Stomach (tissue), 8 donors: ENCODE measurements at regions not wholly inside any gene's neighbourhood (a gene's known extent, or its start where the extent isn't known, plus 50 kb on each side); places are given as distances from the start of the nearest gene placed in this dataset.

Source experiments
- DNase-seq, 2 donors: peaks; one replicate each; pipeline versions ENCODE4 v3.0.0 to v3.0.0-alpha.2; 2013 to 2019
- H3K27ac ChIP-seq, 5 donors: fragments of 200-600 bp in 4 of 5; sonication (generic) in 4 of 5; one replicate each; pipeline ENCODE4 v1.5.1; 2013 to 2019; ENCODE audit warnings: mild to moderate bottlenecking in 1 of 5, moderate library complexity in 1 of 5
- H3K27me3 ChIP-seq, 3 donors: fragments of 200-600 bp; sonication (generic); one replicate each; pipeline ENCODE4 v1.5.1; 2017 to 2019; ENCODE audit warnings: mixed run types in 1 of 3
- H3K36me3 ChIP-seq, 4 donors: fragments of 200-600 bp; sonication (generic); 1 replicate in 3 of 4; 2 replicates in 1 of 4; pipeline ENCODE4 v1.5.1; 2016 to 2019
- H3K4me1 ChIP-seq, 4 donors: fragments of 200-600 bp; sonication (generic); one replicate each; pipeline ENCODE4 v1.5.1; 2016 to 2019
- H3K4me3 ChIP-seq, 4 donors: fragments of 200-600 bp; sonication (generic) in 3 of 4; one replicate each; pipeline ENCODE4 v1.5.1; 2016 to 2019; ENCODE audit warnings: mild to moderate bottlenecking in 1 of 4
- H3K9me3 ChIP-seq, 4 donors: fragments of 200-600 bp; sonication (generic); one replicate each; pipeline ENCODE4 v1.5.1; 2016 to 2019
- EP300 ChIP-seq: sonication (generic); formaldehyde crosslinking; IDR thresholded peaks from one replicate; pipeline ENCODE4 v1.6.1; 2017; ENCODE audit warnings: antibody characterized with exemption
- POLR2A ChIP-seq, 4 donors: fragments of 450-650 bp; IDR thresholded peaks; one replicate each; pipeline ENCODE4 v1.6.1; 2016; ENCODE audit warnings: antibody characterized with exemption in 4 of 4, control low read depth in 2 of 4, mild to moderate bottlenecking in 1 of 4, moderate library complexity in 1 of 4
- POLR2AphosphoS5 ChIP-seq, 3 donors: sonication (generic); formaldehyde crosslinking; IDR thresholded peaks; one replicate each; pipeline ENCODE4 v1.6.1; 2016; ENCODE audit warnings: antibody characterized with exemption in 3 of 3
- WGBS, 5 donors: extraction: QIAGEN DNeasy Blood & Tissue Kit in 3 of 5; methylation state at CpG; one replicate each; pipeline versions ENCODE4 v1.1.5 to v1.1.7; 2013 to 2018; 5-methylcytosine and 5-hydroxymethylcytosine counted together
- intact Hi-C: fragments of 100-400 bp; cut with DNase I; formaldehyde crosslinking; loops from one replicate; pipeline ENCODE4 v1.15.1; 2023; ENCODE audit warnings: low total_unique reads
- TF ChIP-seq, protein P1 (sequence below), 7 experiments: fragments of 450-650 bp in 4 of 7; fragments of 200-600 bp in 3 of 7; sonication (generic) in 3 of 7; IDR thresholded peaks; one replicate each; pipeline ENCODE4 v1.5.1; 2016 to 2019; ENCODE audit warnings: antibody characterized with exemption in 7 of 7, control low read depth in 2 of 7, mild to moderate bottlenecking in 1 of 7
- donor health status: healthy with polysubstance abuse.
- donor health status: Bipolar disorder and iron deficiency.
- donor health status: healthy.

DNA sequence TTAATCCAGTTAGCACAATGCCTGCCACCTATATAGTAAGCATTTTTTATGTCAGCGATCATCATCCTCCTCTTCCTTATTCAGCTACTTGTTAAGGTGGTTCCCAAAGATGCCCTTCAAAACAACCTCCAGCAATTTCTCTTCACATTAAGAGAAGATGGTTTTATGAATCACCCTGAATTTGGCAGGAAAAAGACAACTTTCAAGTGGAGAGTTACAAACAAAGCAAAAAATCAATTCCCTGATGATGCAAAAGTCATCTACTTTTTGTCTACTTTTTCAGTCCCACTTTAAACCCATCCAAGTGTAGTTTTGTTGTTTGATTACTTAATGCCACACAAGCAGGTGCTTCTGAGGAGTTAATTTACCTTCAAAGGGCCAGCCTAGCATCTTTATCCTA lies 139.1 kb upstream of the SERP2 start:
- Histone ChIP-seq H3K4me1 (peaks cover 23 to 60% (median 41%) of the 10 kb centered on the region in 4 donors), H3K9me3 (no peaks in the 10 kb centered on the region), H3K36me3 (no peaks in the 10 kb centered on the region), H3K4me3 (no peak overlapping the region), H3K27me3 (no peaks in the 10 kb centered on the region), H3K27ac (peak overlapping the region in 2 of 5 donors; percentile 89)
- DNase-seq: no peak
- WGBS, 5 donors: 88 to 99% (median 96%) methylated on average over 1 of the region's 1 CpG
- intact Hi-C loops: no loop called here
- TF ChIP-seq EP300 (no peak), POLR2AphosphoS5 (IDR thresholded peaks at IDR 0.05) (no peak), POLR2A (IDR thresholded peaks at IDR 0.05) (no peak)
- TF ChIP-seq, protein P1, sequence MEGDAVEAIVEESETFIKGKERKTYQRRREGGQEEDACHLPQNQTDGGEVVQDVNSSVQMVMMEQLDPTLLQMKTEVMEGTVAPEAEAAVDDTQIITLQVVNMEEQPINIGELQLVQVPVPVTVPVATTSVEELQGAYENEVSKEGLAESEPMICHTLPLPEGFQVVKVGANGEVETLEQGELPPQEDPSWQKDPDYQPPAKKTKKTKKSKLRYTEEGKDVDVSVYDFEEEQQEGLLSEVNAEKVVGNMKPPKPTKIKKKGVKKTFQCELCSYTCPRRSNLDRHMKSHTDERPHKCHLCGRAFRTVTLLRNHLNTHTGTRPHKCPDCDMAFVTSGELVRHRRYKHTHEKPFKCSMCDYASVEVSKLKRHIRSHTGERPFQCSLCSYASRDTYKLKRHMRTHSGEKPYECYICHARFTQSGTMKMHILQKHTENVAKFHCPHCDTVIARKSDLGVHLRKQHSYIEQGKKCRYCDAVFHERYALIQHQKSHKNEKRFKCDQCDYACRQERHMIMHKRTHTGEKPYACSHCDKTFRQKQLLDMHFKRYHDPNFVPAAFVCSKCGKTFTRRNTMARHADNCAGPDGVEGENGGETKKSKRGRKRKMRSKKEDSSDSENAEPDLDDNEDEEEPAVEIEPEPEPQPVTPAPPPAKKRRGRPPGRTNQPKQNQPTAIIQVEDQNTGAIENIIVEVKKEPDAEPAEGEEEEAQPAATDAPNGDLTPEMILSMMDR (IDR thresholded peaks at IDR 0.05): no peak

DNA sequence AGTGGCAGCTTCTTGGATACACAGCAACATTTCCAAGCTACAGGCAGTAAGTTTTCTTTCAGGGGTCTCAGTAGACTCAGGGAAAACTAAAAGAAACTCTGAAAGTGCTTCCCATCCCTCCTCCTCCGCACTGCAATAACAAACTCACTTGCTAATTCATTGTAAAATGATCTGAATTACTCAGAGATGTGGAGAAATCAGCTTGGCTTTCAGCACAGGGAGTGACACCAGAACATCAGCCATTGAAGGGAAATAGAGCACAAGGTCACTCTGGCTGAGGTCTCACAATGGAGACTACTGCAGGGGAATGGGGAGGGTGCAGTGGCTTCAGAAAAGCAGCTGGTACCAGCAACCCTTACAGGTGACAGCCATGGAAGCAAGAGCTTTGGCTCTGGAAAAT lies 137.3 kb upstream of the SERP2 start:
- WGBS, 5 donors: 76 to 95% (median 93%) methylated on average over 1 of the region's 1 CpG
- peaks cover 23 to 53% (median 38%) of the 10 kb centered on the region in 4 donors for H3K4me1 ChIP-seq
- H3K27ac ChIP-seq: peak overlapping the region; percentile 2 to 89 (median 84)
- no peaks in the 10 kb centered on the region for H3K27me3 ChIP-seq
- no peaks in the 10 kb centered on the region for H3K36me3 ChIP-seq
- intact Hi-C loops: no loop called here
- no peaks in the 10 kb centered on the region for H3K9me3 ChIP-seq
- no peak overlapping the region for H3K4me3 ChIP-seq
- TF ChIP-seq, protein P1 (IDR thresholded peaks at IDR 0.05): no peak
- TF ChIP-seq POLR2AphosphoS5 (IDR thresholded peaks at IDR 0.05): peak in 1 of 3 donors; percentile 18
- no peak for DNase-seq

DNA sequence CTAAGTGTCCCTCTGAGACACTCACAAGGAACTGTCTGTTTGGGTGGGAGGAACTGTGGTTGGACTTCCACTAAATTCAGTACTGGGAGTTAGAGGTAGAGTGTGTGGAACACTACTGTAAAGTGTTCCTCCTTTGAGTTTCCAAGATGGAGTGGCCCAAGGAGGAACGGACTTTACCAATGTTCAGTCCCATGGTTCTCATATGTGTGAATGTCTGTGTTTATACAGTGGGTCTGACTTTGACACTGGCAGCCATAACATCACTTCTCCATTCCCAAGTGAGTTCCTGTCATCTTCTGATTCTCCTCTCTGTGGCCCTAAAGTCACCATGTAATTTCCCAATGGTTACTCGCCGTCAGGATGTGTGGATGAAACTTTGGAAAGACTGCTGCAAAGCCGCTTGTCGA lies 136.8 kb upstream of the SERP2 start:
- TF ChIP-seq, protein P1 (IDR thresholded peaks at IDR 0.05): no peak
- TF ChIP-seq POLR2A (IDR thresholded peaks at IDR 0.05) (no peak), POLR2AphosphoS5 (IDR thresholded peaks at IDR 0.05) (no peak), EP300 (no peak)
- Histone ChIP-seq H3K36me3 (no peaks in the 10 kb centered on the region), H3K4me3 (no peak overlapping the region), H3K27me3 (no peaks in the 10 kb centered on the region), H3K4me1 (peaks cover 19 to 49% (median 34%) of the 10 kb centered on the region in 4 donors), H3K9me3 (no peaks in the 10 kb centered on the region), H3K27ac (peak overlapping the region; percentile 2 to 89 (median 84))
- 68 to 82% (median 80%) methylated on average over 5 of the region's 5 CpGs for WGBS, 5 donors
- DNase-seq: no peak
- intact Hi-C loops: no loop called here

DNA sequence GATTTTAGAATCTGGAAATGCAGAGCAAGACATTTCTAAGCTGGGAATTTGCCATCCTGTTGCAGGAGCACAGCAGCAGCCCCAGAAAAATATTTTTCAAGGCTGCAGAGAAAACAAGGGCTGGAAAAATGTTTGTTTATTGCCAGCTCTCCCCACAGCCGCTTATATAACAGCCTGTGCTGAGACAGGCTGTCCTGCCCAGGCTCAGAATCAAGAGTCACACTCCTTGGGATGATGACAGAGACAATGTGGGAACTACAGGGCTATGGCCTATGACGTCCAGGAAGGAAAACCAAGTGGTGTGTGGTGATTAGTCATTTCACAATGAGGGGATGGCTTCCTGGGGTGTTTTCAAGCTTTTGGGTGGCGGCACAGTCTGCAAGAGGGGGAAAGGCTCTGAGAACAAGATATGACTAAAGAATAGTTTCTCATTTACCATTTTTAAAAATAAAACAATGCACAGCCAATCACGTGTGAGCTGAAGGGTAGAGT lies 136.3 kb upstream of the SERP2 start:
- intact Hi-C loops: no loop called here
- peak overlapping the region; percentile 2 to 89 (median 84) for H3K27ac ChIP-seq
- H3K9me3 ChIP-seq: no peaks in the 10 kb centered on the region
- peak in 1 of 2 donors; percentile 77 for DNase-seq
- 29 to 51% (median 47%) methylated on average over 4 of the region's 4 CpGs for WGBS, 5 donors
- no peak overlapping the region for H3K4me3 ChIP-seq
- no peaks in the 10 kb centered on the region for H3K27me3 ChIP-seq
- H3K36me3 ChIP-seq: no peaks in the 10 kb centered on the region
- TF ChIP-seq POLR2AphosphoS5 (IDR thresholded peaks at IDR 0.05): peak; percentile 81 to 98 (median 89)
- TF ChIP-seq, protein P1 (IDR thresholded peaks at IDR 0.05): no peak
- peak; percentile 95 for TF ChIP-seq EP300
- H3K4me1 ChIP-seq: peaks cover 14 to 44% (median 29%) of the 10 kb centered on the region in 4 donors
